ENCODE measurements at regions not wholly inside any gene's neighbourhood (a gene's known extent, or its start where the extent isn't known, plus 50 kb on each side); places are given as distances from the start of the nearest gene placed in this dataset.

GRCh38 chr5:167177736-167178135 is 1113.7 kb upstream of the WWC1 start:
- WGBS = 83% methylated on average over 4 of the region's 4 CpGs
- DNase-seq (ENCODE audit: low spot score) = no peak
- Histone ChIP-seq H3K36me3 (ENCODE audit: control insufficient read depth in 4 of 4, insufficient read depth in 3 of 4, low read depth in 1 of 4, low read length in 3 of 4) (no peaks in the 10 kb centered on the region), H3K4me1 (ENCODE audit: control insufficient read depth in 4 of 4, insufficient read depth in 4 of 4, low read length in 3 of 4) (no peaks in the 10 kb centered on the region), H3K27ac (ENCODE audit: low read depth in 1 of 2, low read length in 2 of 2) (no peak overlapping the region), H3K4me3 (ENCODE audit: low read depth in 1 of 3, low read length in 3 of 3) (no peak overlapping the region), H3K9me3 (ENCODE audit: control insufficient read depth in 4 of 4, low read length in 3 of 4) (no peaks in the 10 kb centered on the region), H3K9ac (ENCODE audit: low read depth in 1 of 2, low read length in 2 of 2) (no peak overlapping the region), H3K27me3 (ENCODE audit: control insufficient read depth in 4 of 4, insufficient read depth in 4 of 4, low read length in 3 of 4) (peaks cover 0 to 2% (median 0%) of the 10 kb centered on the region in 4 donors)
- TF ChIP-seq RXRA (IDR thresholded peaks at IDR 0.05) (no peak), RAD21 (IDR thresholded peaks at IDR 0.05) (no peak)

- peaks cover 0 to 2% (median 0%) of the 10 kb centered on the region in 4 donors for H3K27me3 ChIP-seq (ENCODE audit: control insufficient read depth in 4 of 4, insufficient read depth in 4 of 4, low read length in 3 of 4)
- no peak for TF ChIP-seq REST (IDR thresholded peaks at IDR 0.05)
- no peak for TF ChIP-seq CTCF (IDR thresholded peaks at IDR 0.05; ENCODE audit: low read depth, low read length, missing input control)
- TF ChIP-seq TAF1 (conservative IDR thresholded peaks at IDR 0.05) = no peak
- TF ChIP-seq, protein P1, sequence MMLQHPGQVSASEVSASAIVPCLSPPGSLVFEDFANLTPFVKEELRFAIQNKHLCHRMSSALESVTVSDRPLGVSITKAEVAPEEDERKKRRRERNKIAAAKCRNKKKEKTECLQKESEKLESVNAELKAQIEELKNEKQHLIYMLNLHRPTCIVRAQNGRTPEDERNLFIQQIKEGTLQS (IDR thresholded peaks at IDR 0.05) = no peak
- TF ChIP-seq GABPA (IDR thresholded peaks at IDR 0.05 in 1 of 2, conservative IDR thresholded peaks at IDR 0.05 in 1 of 2) = no peak
- TF ChIP-seq SP1 (IDR thresholded peaks at IDR 0.05) = no peak
- TF ChIP-seq HNF4A (conservative IDR thresholded peaks at IDR 0.05) = no peak
- H3K9ac ChIP-seq (ENCODE audit: low read depth in 1 of 2, low read length in 2 of 2) = no peak overlapping the region
- no peak overlapping the region for H3K4me3 ChIP-seq (ENCODE audit: low read depth in 1 of 3, low read length in 3 of 3)
- no peak overlapping the region for H3K27ac ChIP-seq (ENCODE audit: low read depth in 1 of 2, low read length in 2 of 2)
- no peaks in the 10 kb centered on the region for H3K4me1 ChIP-seq (ENCODE audit: control insufficient read depth in 4 of 4, insufficient read depth in 4 of 4, low read length in 3 of 4)
- no peaks in the 10 kb centered on the region for H3K9me3 ChIP-seq (ENCODE audit: control insufficient read depth in 4 of 4, low read length in 3 of 4)
- no peak for DNase-seq (ENCODE audit: low spot score)
- WGBS = 79% methylated on average over 7 of the region's 7 CpGs
- H3K36me3 ChIP-seq (ENCODE audit: control insufficient read depth in 4 of 4, insufficient read depth in 3 of 4, low read depth in 1 of 4, low read length in 3 of 4) = no peaks in the 10 kb centered on the region
Observed at GRCh38 chr5:167180906-167181305, 1110.5 kb upstream of the WWC1 start.

GRCh38 chr5:167205881-167206280 is 1085.6 kb upstream of the WWC1 start:
- WGBS = 87% methylated on average over 6 of the region's 6 CpGs
- TF ChIP-seq HNF4G (IDR thresholded peaks at IDR 0.05) = no peak
- no peak for TF ChIP-seq TAF1 (conservative IDR thresholded peaks at IDR 0.05)
- TF ChIP-seq REST (IDR thresholded peaks at IDR 0.05) = no peak
- no peak for TF ChIP-seq FOXA2 (IDR thresholded peaks at IDR 0.05)
- TF ChIP-seq, protein P1 (IDR thresholded peaks at IDR 0.05) = no peak
- no peak for TF ChIP-seq YY1 (IDR thresholded peaks at IDR 0.05)
- TF ChIP-seq SP1 (IDR thresholded peaks at IDR 0.05) = no peak
- TF ChIP-seq RAD21 (IDR thresholded peaks at IDR 0.05) = no peak
- TF ChIP-seq, protein P2, sequence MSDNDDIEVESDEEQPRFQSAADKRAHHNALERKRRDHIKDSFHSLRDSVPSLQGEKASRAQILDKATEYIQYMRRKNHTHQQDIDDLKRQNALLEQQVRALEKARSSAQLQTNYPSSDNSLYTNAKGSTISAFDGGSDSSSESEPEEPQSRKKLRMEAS (IDR thresholded peaks at IDR 0.05) = no peak
- TF ChIP-seq CTCF (IDR thresholded peaks at IDR 0.05; ENCODE audit: low read depth, low read length, missing input control) = no peak
- no peak for TF ChIP-seq FOXA1 (IDR thresholded peaks at IDR 0.05)
- TF ChIP-seq NR2F2 (IDR thresholded peaks at IDR 0.05) = no peak
- no peak for TF ChIP-seq EGR1 (IDR thresholded peaks at IDR 0.05; ENCODE audit: low read depth in 2 of 2)

More at GRCh38 chr5:167205881-167206280, 1085.6 kb upstream of the WWC1 start:
- no peak overlapping the region for H3K27ac ChIP-seq (ENCODE audit: low read depth in 1 of 2, low read length in 2 of 2)
- no peak overlapping the region for H3K9ac ChIP-seq (ENCODE audit: low read depth in 1 of 2, low read length in 2 of 2)
- no peaks in the 10 kb centered on the region for H3K9me3 ChIP-seq (ENCODE audit: control insufficient read depth in 4 of 4, low read length in 3 of 4)
- no peak overlapping the region for H3K4me3 ChIP-seq (ENCODE audit: low read depth in 1 of 3, low read length in 3 of 3)
- no peaks in the 10 kb centered on the region for H3K4me1 ChIP-seq (ENCODE audit: control insufficient read depth in 4 of 4, insufficient read depth in 4 of 4, low read length in 3 of 4)
- no peaks in the 10 kb centered on the region for H3K27me3 ChIP-seq (ENCODE audit: control insufficient read depth in 4 of 4, insufficient read depth in 4 of 4, low read length in 3 of 4)
- no peaks in the 10 kb centered on the region for H3K36me3 ChIP-seq (ENCODE audit: control insufficient read depth in 4 of 4, insufficient read depth in 3 of 4, low read depth in 1 of 4, low read length in 3 of 4)
- no peak for DNase-seq (ENCODE audit: low spot score)

All from liver (tissue), 8 donors.